ENCODE measurements at regions not wholly inside any gene's neighbourhood (a gene's known extent, or its start where the extent isn't known, plus 50 kb on each side); places are given as distances from the start of the nearest gene placed in this dataset.

GRCh38 chr9:126071076-126071750 lies 255.4 kb upstream of the MVB12B start:
- TF ChIP-seq, protein P1, sequence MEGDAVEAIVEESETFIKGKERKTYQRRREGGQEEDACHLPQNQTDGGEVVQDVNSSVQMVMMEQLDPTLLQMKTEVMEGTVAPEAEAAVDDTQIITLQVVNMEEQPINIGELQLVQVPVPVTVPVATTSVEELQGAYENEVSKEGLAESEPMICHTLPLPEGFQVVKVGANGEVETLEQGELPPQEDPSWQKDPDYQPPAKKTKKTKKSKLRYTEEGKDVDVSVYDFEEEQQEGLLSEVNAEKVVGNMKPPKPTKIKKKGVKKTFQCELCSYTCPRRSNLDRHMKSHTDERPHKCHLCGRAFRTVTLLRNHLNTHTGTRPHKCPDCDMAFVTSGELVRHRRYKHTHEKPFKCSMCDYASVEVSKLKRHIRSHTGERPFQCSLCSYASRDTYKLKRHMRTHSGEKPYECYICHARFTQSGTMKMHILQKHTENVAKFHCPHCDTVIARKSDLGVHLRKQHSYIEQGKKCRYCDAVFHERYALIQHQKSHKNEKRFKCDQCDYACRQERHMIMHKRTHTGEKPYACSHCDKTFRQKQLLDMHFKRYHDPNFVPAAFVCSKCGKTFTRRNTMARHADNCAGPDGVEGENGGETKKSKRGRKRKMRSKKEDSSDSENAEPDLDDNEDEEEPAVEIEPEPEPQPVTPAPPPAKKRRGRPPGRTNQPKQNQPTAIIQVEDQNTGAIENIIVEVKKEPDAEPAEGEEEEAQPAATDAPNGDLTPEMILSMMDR (IDR thresholded peaks at IDR 0.05 in 2 of 3, conservative IDR thresholded peaks at IDR 0.05 in 1 of 3; ENCODE audit: borderline replicate concordance in 1 of 3, insufficient read depth in 1 of 3, low read depth in 2 of 3, low read length in 2 of 3) = no peak
- TF ChIP-seq, protein P2, sequence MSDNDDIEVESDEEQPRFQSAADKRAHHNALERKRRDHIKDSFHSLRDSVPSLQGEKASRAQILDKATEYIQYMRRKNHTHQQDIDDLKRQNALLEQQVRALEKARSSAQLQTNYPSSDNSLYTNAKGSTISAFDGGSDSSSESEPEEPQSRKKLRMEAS (IDR thresholded peaks at IDR 0.05) = no peak
- TF ChIP-seq POLR2A (IDR thresholded peaks at IDR 0.05; ENCODE audit: borderline replicate concordance, extremely low read depth, insufficient read depth, insufficient read length) = no peak
- TF ChIP-seq ZNF274 (IDR thresholded peaks at IDR 0.05; ENCODE audit: low read depth, low read length) = no peak
- TF ChIP-seq POLR2AphosphoS5 (IDR thresholded peaks at IDR 0.05; ENCODE audit: low read depth, low read length) = no peak
- no peak for TF ChIP-seq YY1 (IDR thresholded peaks at IDR 0.05; ENCODE audit: extremely low read depth, insufficient replicate concordance, low read depth, low read length)
- TF ChIP-seq EZH2 (IDR thresholded peaks at IDR 0.05) = no peak
- TF ChIP-seq CEBPB (IDR thresholded peaks at IDR 0.05; ENCODE audit: low read depth) = no peak
- TF ChIP-seq, protein P3, sequence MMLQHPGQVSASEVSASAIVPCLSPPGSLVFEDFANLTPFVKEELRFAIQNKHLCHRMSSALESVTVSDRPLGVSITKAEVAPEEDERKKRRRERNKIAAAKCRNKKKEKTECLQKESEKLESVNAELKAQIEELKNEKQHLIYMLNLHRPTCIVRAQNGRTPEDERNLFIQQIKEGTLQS (IDR thresholded peaks at IDR 0.05) = no peak
- no peak for TF ChIP-seq EGR1 (IDR thresholded peaks at IDR 0.05; ENCODE audit: low read depth)
- TF ChIP-seq EZH2phosphoT487 (IDR thresholded peaks at IDR 0.05; ENCODE audit: borderline replicate concordance) = no peak

Data from HCT116 (cell line).